Activated T-cell treated with anti-CD3 and anti-CD28 coated beads for 1 hour (primary cell): ENCODE measurements at regions not wholly inside any gene's neighbourhood (a gene's known extent, or its start where the extent isn't known, plus 50 kb on each side); places are given as distances from the start of the nearest gene placed in this dataset.

Source experiments
- DNase-seq: peaks from one replicate; pipeline ENCODE4 v3.0.0-alpha.2; 2020; ENCODE audit warnings: low read depth

DNA sequence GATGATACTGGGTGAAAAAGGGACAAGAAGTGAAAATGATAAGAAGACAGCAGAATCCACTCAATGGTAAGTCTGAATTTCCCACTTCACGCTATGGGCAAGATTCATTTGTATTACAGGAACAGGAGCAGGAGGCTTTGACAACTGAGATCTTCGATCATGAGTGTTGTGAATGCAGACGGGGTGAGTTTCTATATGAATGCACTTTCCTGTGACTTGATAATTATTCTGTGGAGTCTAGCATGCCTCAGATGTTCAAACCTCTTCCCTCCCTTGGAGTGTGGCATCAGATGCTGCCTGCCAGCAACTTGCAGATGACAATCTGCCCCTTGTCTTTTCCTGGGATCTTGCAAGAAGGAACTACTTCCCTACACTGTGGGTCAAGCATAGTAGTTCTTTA is 225.4 kb downstream of the HLX start:
- DNase-seq, result no peak

DNA sequence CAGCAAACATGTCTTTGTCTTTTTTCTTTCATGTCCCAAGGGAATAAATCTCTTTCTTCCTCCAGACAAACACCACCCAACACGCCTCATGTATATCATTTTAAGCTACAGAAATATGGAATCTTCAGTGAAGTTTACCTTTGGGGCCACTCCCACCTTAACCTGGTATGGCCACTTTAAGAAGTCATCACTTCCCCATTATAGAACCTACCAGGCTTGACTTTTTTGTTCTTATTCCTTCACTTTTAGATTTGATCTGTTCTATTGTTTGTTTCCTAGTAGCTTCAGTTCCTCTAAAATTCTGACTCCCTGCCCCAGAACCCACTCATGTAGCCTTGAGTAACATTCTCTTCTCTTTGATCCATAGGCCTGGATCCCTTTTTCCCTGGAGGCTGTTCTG is 226.3 kb downstream of the HLX start:
- no peak for DNase-seq

DNA sequence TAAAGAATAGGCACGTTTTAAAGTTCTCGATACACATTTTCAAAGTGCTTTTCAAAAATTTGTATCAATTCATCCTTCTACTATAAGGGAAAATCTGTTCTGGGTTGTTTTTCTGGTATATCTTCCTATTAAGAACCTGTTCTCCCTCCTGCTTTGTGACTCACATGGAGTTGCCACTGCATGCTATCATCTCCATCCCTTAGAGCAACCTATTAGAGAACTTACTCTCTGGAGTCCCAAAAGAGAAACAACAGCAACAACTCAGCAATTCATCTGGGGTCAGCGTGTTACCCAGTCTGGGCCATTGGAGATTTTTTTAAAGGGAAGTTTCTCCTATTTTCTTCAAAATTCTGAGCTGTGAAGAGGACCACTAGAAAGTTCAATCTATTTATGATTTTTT is 227.4 kb downstream of the HLX start:
- DNase-seq, result no peak

DNA sequence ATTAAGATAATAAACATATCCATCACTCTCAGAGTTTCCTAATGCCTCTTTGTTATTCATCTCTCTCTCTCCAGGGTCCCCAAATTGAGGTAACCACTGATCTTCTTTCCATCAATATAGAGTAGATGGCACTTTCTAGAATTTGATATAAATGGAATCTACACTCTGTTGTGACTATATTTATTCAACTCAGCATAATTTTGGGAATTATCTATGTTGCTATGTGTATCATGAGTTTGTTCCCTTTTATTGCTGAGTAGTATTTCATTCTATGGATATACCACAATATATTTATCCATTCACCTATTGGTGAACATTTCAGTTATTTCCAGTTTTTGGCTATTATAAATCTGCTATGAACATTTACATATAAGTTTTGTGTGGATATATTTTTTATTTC is 230.7 kb downstream of the HLX start:
- no peak for DNase-seq

DNA sequence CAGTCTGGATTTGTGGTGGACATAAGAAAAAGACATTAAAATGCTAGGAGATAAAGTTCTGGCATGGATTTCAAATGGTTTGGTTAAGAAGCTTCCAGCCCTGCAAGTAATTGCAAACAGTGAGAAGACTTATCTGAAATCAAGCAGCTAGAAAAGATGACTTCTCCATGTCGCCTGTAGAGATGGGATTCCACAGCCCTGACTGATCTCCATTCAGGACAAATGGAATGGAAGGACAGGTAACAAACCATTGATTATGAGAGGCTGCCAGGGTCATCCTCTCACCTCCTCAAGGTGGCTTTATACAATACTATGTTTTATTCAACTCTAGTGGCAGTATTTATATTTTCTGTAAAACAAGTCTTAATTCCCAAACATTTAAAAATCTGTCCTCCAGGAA is 237.9 kb downstream of the HLX start:
- DNase-seq, result no peak

DNA sequence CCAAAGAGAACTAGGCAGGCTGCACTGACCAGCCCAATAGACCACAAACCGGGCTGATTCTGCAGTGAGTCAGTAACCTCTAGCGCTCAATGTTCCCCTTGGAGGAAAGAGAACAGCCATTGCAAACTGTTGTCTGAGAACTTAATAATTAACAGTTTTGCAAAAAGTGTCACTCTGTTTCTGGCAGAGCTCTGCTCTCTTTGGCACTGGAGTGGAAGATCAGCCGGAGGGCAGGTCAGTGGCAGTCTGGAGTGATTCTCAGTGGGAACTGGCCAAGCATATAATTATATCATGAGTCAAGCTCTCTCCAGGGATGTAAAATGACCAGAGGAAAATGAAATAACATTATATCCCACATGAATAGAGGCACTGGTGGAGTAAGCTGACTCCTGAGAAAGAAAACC is 238.3 kb downstream of the HLX start:
- DNase-seq, result no peak

DNA sequence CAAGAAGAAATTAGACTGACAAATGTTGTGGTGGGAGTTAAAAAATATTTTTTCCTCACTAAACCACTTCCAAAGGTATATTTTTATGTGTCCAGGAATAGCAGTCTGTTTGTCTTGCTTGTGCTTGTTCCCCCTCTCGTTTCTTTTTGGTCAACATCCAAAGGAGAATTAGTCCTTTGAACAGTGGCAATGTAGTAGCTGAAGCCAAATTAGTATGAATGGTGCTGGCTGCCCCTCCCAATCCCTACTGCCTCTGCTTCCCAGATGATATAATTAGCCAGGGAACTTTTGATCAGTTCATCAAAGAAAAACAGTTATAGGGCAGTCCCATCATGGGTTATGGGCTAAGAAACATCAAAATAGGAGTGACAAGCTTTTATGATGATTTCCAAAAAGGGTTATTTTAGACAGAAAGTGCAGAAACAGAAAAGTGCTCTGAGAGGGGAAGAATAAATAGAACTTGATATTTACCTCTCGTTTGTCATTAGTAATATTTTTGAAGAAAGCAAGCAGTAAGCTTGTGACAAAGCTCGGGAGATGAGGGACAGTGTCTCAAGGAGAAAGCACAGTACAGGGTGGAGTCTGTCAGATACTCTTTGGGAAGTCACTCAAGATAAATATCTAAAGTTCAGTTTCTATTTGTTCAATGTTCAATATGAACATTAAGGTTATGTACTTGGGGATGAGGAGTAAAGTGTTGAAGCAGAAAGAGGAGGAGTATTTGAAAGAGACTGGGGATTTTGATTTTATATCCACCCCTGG is 239.1 kb downstream of the HLX start:
- DNase-seq, result no peak

DNA sequence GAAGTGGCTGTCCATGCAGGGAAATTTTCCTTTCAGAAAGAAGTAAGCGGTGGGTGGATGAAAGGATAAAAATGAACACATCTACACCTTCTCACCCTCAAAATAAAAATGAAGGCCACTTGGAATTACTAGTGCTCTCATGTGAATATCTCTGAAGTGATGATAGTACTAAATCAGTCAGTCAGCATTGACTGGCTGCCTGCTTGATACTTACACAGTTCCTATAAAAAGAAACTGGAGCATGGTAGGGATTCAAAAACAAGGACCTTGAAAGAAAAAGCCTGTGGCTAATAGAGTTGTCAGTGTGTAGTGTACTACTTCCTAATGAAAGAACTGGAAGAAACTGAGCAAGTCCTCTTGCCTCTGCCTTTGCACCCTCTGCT is 239.7 kb downstream of the HLX start:
- DNase-seq, result no peak

DNA sequence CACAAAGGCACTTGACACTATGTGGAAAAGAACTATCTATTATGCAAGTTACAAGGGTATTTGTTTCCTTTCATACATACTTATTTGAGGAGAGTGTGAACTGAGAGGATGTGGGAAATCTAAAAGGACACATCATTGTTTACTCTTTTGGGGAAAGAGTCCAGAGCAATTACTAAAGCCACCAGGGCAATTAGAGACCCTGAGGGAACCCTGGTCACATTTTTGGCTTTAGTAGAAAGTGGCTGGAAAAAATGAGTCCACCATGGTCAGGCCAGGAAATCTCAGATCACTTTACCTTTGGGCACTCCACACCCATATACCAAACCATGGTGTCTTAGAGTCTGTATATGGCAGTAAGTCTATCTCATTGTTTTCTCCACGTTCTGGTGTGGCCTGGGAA is 243.3 kb downstream of the HLX start:
- DNase-seq, result no peak

DNA sequence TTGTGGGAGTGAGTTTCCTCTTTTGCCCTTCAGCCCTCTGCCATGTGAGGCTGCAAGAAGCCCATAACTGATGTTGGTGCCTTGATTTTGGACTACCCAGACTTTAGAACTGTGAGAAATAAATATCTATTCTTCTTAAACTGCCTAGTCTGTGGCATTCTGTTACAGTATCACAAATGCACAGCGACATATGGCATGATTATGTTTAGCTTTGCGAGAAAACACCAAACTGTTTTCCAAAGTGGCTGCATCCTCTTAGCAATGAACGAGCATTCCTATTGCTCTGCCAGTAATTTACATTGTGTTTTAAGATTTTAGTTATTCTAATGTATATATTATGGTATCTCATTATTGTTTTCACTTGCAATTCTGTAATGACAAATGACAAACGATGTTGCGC is 246.7 kb downstream of the HLX start:
- DNase-seq, result no peak

DNA sequence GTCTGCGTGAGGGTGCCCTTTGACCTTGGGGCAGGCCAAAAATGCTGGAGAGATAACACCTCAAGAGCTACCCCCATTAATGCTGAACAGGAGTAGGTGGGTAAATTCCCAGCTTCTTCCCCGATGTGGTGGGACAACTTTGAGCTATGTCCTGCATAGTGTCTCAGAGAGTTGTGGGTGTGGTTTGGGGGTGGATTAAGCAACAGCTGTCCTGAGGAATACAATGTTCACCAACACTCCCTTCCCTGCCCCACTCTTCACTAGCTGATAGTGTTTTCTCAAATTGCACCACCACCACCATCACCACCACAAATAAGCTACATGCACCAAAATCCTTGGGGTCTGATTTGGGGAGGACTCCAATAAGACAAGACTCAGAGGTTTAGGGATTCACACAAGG is 258.4 kb downstream of the HLX start:
- no peak for DNase-seq

DNA sequence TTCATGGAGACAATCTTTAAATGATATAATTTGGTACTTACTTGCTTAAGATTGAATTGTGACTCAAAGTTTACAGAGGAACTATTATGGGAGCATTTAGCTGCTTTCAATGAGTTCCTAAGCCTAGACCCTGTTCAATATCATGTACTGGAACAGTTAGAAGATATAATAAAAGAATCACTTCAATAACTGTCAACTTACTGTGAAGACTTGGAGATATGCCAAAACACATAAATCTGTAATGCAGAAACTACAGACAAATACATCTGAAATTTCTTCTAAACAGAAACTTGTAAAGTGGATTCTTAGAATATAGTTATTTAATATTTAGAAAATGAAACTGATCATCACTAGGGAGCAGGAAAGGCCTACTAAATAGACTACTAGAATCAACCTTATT is 259.3 kb downstream of the HLX start:
- no peak for DNase-seq

DNA sequence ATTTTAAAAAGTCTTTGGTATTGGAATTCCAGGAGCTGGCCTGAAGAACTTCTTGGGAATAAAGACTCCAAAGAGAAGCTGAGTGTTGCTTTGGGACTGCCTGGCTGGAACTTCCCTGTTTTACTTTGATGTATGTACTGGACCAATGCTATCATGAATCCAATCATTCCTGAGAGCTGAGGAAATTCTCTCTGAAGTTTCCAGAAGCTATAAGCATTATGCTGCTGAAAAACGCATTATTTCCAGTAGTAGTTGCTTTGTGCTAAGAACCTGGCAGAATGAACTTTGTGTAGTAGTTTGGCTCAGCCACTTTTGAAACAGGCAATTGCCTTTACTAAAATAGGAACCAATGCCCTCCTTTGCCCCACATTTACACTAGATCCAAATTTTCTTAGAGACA is 260.7 kb downstream of the HLX start:
- DNase-seq, result no peak

DNA sequence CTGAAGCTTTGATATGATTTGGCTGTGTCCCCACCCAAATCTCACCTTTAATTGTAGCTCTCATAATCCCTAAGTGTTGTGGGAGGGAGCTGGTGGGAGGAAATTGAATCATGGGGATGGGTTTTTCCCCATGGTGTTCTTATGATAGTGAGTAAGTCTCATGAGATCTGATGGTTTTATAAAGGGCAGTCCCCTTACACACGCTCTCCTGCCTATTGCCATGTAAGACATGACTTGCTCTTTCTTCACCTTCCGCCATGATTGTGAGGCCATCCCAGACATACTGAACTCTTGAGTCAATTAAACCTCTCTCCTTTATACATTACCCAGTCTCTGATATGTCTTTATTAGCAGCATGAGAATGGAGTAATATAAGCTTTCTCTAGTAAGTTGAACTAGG is 261.9 kb downstream of the HLX start:
- DNase-seq, result no peak

DNA sequence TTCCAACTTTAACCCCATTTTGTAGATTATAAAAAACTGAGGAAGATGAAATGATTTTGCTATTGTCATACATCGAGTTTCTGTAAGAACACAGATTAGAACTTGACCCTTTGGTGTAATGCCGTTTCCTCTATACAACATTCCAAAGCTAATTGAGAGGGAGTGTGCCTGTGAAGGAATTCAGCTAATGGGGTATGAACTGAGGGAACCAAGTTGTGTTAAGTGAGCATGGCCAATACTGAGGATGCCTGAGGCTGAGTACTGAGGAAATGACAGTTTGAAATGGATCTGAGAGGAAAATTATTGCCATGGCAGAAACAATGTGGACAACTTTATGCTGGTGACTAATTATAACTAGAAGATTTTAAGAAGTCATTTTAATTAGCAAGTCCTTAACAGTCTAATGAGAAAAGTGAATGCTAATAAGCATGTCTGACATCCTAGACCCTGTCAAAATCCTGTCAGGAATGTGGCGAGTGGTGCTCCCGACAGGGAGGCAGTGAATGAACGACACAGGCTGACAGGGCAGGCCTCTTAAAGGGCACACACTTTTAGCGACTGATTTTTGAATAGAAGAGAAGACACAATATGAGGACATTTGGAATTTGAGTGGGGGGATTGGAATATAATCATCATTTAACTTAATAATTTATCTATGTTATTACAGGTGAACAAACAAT is 262.5 kb downstream of the HLX start:
- DNase-seq, result no peak

DNA sequence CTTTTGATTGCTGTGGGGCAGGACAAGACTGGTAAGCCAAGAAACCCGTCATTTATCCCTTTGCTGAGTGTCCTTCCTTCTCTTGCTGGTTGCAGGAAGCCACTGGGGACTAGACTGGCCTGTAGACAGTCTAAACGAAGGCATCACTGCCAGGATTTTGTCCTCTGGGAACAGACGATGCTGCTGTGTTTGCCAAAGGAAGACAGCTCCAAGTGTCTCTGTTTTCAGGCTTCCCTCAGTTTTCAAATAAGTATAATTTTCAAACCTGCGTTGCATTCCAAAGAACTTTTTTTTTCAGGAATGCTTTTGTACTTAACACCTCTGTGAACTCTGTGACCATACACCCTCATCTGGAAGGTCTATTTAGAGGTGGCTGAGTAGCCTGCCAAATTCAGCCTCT is 269.4 kb downstream of the HLX start:
- no peak for DNase-seq

DNA sequence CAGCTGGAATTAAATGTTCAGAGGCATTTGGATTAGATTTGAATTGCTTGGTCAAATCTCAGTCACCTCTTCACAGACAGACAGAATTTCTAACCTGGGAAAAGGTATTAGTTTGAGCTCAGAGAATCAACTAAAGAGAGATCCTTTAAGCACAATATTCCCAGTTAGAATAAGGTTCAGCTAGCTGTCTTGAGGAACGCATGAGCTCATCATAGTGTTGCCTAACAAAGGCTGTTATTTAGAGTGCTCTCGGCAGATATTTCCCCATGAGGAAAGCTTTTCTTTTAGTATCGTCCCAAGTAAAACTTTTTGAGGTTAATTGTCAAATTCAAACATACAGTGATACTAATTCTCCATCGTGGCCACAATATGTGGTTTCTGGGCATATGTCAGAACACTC is 269.9 kb downstream of the HLX start:
- DNase-seq, result no peak

DNA sequence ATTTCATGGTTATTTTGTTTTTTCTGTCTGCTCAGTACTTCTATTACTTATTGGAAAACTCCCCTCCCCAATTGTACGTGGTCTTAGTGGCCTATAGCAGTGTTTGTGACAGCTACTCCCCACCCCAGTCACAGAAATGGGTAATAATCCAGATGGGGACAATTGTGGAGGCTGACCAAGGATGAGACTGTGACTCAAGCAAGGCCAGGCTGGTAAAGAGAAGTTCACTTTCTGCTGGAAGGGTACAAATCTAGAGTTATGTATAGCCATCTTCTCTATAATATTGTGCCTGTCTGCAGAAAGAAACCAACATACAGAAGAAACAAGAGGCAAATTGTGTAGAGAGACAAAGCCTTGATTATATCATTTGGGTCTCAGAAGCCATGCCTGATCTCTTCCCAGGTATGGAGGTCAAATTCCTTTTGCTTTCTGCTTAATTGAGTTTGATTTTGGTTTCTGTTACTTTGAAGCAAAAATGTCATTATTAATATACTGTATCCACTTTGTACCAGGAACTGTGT is 270.4 kb downstream of the HLX start:
- no peak for DNase-seq

DNA sequence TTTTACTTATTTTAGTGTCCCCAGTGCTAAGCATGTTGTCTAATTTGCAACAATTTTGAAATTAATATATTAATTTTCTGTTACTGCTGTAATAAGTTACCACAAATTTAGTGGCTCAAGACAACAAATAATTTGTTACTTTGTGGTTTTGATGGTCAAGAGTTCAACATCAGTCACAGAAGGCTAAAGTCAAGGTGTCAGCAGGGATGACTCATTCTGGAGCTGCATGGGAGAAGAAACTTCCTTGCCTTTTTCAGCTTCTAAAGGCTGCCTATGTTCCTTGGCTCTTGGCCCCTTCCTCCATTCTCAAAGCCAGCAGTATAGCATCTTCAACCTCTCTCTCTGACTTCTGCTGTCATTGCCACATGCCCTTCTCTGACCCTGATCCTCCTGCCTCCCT is 271.8 kb downstream of the HLX start:
- no peak for DNase-seq

DNA sequence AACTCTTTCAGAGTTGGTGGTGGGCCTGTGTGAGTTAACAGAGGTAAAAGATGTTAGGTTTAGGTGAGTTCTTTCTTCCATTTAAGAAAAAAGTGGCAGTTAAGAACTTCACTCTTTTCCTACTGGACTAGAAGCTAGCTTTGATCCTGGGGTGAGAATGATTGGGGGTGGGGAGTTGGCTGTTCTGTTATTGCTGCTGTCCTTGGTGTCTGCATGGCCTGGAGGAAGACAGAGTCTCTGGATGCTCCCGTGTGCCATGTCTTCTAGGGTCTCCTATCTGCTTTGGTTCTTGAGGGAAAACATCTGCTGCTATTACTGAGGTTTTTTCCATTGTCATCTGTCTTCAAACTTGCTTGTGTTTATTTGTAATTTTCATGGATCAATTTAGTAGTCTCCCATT is 275.7 kb downstream of the HLX start:
- DNase-seq, result no peak

DNA sequence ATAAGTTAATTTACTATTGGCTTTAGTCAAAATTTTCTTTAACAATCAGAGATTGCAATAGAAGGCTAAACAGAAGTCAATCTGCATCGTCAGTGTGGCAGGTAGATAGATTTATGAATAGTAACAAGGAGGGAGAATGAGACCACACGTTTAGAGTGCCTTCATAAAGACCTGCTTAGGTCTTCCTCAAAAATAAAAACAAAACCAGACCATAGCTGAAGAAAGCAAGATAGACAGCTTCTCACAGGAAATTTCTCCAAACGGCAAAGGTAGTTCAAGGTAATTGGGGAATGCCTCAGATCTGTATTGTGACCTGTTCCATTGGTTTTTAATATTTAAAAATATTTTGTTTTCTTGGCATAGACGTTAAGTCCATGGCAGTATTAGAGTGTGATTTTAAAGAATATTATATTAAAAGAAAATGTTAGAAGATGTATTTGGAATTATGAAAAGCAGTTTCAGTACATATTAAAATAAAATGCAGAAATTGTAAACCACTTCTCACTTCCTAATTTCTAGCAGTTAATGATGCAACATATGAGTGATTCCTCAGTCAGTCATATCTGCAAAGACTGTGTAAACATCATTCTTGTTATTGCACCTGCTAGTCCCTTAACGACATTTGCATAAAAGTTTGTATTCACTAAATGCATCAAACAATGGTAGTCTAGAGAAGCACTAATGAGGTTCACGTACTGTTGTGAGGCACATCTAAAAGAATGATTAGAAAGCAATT is 278.0 kb downstream of the HLX start:
- no peak for DNase-seq

DNA sequence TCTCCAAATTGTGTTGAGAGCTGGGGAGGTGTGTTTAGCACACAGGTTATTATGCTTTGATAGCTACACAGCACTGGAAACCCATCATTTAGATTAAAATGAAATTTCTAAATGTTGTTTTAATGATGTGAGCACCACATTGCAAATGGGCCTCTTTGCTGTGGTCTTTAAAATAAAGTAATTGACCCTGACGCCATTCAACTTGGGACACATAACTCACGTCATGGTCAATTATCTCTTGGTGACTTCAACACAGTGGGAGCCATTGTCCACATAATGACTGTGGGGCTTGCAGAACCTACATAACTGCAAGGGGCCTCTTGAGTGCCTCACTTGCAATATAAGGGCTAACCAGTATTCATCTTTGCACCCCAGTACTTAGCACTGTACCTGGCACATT is 280.4 kb downstream of the HLX start:
- DNase-seq, result no peak

DNA sequence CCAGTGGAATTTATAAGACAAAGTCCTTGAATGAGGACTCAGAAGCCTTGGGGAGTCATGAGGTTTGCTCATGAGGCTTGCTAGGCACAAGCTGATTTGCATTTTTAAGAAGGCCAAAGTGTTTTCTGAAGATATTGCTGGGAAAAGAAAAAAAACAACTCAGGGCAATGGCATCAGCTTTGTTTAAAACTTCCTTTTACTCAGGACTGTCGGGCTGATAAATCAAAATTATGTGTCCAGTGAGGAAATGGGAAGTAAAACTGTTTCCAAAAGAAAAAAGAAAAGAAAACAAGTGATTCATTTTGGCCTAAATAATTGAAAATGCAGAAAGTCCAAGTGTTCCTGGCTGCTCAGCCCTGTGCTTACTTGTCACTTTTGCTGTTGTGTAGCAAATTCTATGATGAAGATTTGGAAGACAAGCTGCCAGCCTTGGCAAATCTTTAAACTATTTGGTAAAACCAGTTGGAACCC is 282.4 kb downstream of the HLX start:
- no peak for DNase-seq
